Effector memory CD4-positive, alpha-beta T cell (primary cell): ENCODE measurements at regions not wholly inside any gene's neighbourhood (a gene's known extent, or its start where the extent isn't known, plus 50 kb on each side); places are given as distances from the start of the nearest gene placed in this dataset.
"Not testable (repeated sequence)": the region's sequence is repeated elsewhere in the genome, so short reads cannot be mapped to it uniquely, and the experiment has no call there.

Experiments
- DNase-seq, 3 donors: peaks; one replicate each; pipeline ENCODE4 v3.0.0-alpha.2; 2020
- H3K27ac ChIP-seq: 2 replicates; pipeline ENCODE4 v1.7.0; 2013; ENCODE audit warnings: mild to moderate bottlenecking, low read length, moderate library complexity; ENCODE audit not compliant: insufficient read depth, poor library complexity, severe bottlenecking
- H3K27me3 ChIP-seq: replicated peaks from 2 replicates; pipeline ENCODE4 v1.7.0; 2013; ENCODE audit warnings: mild to moderate bottlenecking, low read length; ENCODE audit not compliant: insufficient read depth, control insufficient read depth, poor library complexity, severe bottlenecking
- H3K36me3 ChIP-seq: 2 replicates; pipeline ENCODE4 v1.7.0; 2013; ENCODE audit warnings: mild to moderate bottlenecking, low read length, moderate library complexity; ENCODE audit not compliant: control insufficient read depth, insufficient read depth
- H3K4me1 ChIP-seq: 2 replicates; pipeline ENCODE4 v1.7.0; 2013; ENCODE audit warnings: low read length, mild to moderate bottlenecking; ENCODE audit not compliant: control insufficient read depth, insufficient read depth, poor library complexity, severe bottlenecking
- H3K4me3 ChIP-seq: 2 replicates; pipeline ENCODE4 v1.7.0; 2013; ENCODE audit warnings: low read length, low read depth, mild to moderate bottlenecking; ENCODE audit not compliant: insufficient read depth, poor library complexity, severe bottlenecking
- H3K9me3 ChIP-seq: 2 replicates; pipeline ENCODE4 v1.7.0; 2013; ENCODE audit warnings: mild to moderate bottlenecking, low read length, moderate library complexity; ENCODE audit not compliant: control insufficient read depth

DNA sequence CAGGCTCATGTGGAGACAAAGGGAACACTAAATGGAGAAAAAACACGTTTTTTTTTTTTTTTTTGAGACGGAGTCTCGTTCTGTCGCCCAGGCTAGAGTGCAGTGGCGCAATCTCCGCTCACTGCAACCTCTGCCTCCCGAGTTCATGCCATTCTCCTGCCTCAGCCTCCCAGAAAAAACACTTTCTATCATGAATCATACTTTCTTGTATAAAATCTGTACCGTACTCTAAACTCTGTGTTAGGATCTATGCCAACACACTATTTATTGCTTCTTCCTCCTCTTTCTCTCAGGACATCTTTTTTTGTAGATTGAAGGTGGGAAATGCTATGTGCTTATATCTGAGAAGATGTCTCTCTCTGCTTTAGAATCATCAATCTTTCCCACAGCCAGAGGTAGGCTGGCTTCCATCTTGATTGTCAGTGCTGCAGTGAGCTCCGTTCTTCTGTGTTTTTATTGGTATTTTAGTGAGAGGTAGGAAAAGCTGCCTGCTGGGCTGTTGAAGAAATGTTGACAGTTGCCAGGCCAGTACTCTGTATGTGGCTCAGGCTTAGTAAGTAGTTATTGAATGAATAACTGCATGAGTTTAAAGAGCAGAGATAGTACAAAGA is 101.1 kb downstream of the GPR85 start:
- no peak overlapping the region for H3K27ac ChIP-seq
- no peaks in the 10 kb centered on the region for H3K36me3 ChIP-seq
- no peaks in the 10 kb centered on the region for H3K9me3 ChIP-seq
- H3K4me3 ChIP-seq: no peak overlapping the region
- no peaks in the 10 kb centered on the region for H3K4me1 ChIP-seq
- DNase-seq: no peak
- no peaks in the 10 kb centered on the region for H3K27me3 ChIP-seq

DNA sequence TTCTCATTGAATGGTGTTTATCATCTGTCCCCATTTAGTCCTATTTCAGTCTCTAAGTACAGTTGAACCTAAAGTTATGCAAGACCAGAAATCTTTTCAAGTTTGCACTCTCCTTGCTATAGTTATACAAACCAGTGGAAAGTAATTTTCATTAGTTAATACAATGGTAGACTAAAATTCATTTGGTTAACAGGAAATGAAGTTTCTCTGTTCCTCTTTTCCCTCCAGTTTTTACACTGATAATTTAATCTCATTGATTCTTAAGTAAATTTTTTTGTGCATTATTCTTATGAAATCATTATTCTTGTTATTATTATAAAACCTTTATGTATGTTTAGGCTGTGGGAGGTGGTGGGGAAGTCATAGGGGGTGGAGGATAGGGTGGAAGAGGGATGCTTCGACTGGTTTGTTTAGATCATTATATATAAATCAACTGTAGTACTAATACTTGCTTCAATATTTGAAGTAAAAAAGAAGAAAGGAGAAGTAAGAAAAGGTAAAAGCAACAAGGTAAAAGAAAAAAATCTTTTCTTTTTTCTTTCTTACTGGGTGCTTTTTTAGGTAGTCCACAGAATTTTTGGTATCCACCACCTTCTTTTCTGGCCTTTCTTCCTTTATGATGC is 104.1 kb downstream of the GPR85 start:
- Histone ChIP-seq H3K27ac (no peak overlapping the region), H3K4me3 (no peak overlapping the region), H3K9me3 (no peaks in the 10 kb centered on the region)

GRCh38 chr7:112981966-112982365 is 104.7 kb downstream of the GPR85 start:
- no peak overlapping the region for H3K4me3 ChIP-seq
- H3K36me3 ChIP-seq: no peaks in the 10 kb centered on the region
- H3K4me1 ChIP-seq: no peaks in the 10 kb centered on the region
- no peak overlapping the region for H3K27ac ChIP-seq
- no peaks in the 10 kb centered on the region for H3K27me3 ChIP-seq
- DNase-seq: no peak
- H3K9me3 ChIP-seq: no peaks in the 10 kb centered on the region

More for the DNA sequence above, 104.1 kb downstream of the GPR85 start:
- Histone ChIP-seq H3K27me3 (no peaks in the 10 kb centered on the region), H3K4me1 (no peaks in the 10 kb centered on the region), H3K36me3 (no peaks in the 10 kb centered on the region)
- DNase-seq: no peak

DNA sequence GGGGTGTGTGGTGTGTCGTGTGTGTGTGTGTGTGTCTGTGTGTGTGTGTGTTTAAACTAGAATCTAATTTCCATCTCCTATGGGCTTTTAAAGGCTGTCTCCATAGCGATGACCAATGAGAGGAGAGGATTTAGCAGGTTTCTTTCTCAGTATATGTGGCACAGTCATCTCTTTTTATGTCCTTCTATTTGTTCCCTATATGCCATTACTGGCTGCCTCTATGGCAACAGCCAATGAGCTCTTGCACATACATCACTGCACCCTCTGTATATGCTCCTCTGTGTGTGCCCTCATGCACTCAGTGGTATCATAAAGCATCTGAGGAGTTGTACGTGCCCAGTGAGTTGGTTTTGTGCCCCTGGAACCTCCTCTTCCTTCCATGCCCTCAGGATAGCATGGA is 107.6 kb downstream of the GPR85 start:
- H3K9me3 ChIP-seq, DNase-seq, H3K4me1 ChIP-seq, H3K36me3 ChIP-seq, H3K4me3 ChIP-seq, H3K27me3 ChIP-seq, H3K27ac ChIP-seq: not testable (repeated sequence)

GRCh38 chr7:112977244-112977955 is 109.2 kb downstream of the GPR85 start:
- not testable (repeated sequence) for H3K27me3 ChIP-seq, H3K9me3 ChIP-seq, H3K36me3 ChIP-seq, H3K27ac ChIP-seq, DNase-seq, H3K4me3 ChIP-seq, H3K4me1 ChIP-seq

GRCh38 chr7:112970771-112971170 is 115.9 kb downstream of the GPR85 start:
- H3K4me1 ChIP-seq: no peaks in the 10 kb centered on the region
- no peaks in the 10 kb centered on the region for H3K36me3 ChIP-seq
- DNase-seq: no peak
- H3K27me3 ChIP-seq: no peaks in the 10 kb centered on the region
- no peaks in the 10 kb centered on the region for H3K9me3 ChIP-seq
- no peak overlapping the region for H3K27ac ChIP-seq
- no peak overlapping the region for H3K4me3 ChIP-seq

- Histone ChIP-seq H3K27me3 (no peaks in the 10 kb centered on the region), H3K4me3 (no peak overlapping the region), H3K36me3 (no peaks in the 10 kb centered on the region), H3K27ac (no peak overlapping the region), H3K4me1 (no peaks in the 10 kb centered on the region), H3K9me3 (no peaks in the 10 kb centered on the region)
- DNase-seq: no peak
Observed at GRCh38 chr7:112969946-112970345, 116.7 kb downstream of the GPR85 start.

GRCh38 chr7:112965506-112965905 is 121.1 kb downstream of the GPR85 start:
- H3K27ac ChIP-seq: no peak overlapping the region

DNA sequence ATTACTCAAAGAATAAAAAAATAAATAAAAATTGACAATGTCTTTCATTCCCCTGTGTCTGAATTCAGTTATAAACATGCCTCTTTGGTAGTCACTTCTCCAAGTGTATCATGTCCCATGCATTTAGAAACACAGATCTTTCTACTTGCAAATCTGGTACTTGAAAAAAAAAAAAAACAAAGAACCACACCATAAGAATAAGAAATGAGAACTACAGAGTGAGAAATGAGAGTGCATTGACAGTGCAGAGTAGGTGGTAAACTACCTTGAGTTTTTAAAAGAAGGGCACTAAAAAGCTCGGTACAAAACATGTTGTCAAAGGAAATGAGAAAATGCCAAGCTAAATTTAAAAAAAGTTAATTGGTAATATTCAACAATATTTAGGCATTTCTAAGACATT is 123.0 kb downstream of the GPR85 start:
- no peaks in the 10 kb centered on the region for H3K36me3 ChIP-seq
- H3K27me3 ChIP-seq: no peaks in the 10 kb centered on the region
- H3K4me3 ChIP-seq: no peak overlapping the region
- no peaks in the 10 kb centered on the region for H3K9me3 ChIP-seq
- no peak overlapping the region for H3K27ac ChIP-seq
- no peak for DNase-seq
- no peaks in the 10 kb centered on the region for H3K4me1 ChIP-seq

More at GRCh38 chr7:112965506-112965905, 121.1 kb downstream of the GPR85 start:
- Histone ChIP-seq H3K27me3 (no peaks in the 10 kb centered on the region), H3K9me3 (no peaks in the 10 kb centered on the region), H3K4me3 (no peak overlapping the region), H3K4me1 (no peaks in the 10 kb centered on the region), H3K36me3 (no peaks in the 10 kb centered on the region)
- no peak for DNase-seq

GRCh38 chr7:112962815-112963214 is 123.8 kb downstream of the GPR85 start:
- DNase-seq: no peak
- no peak overlapping the region for H3K27ac ChIP-seq
- no peak overlapping the region for H3K4me3 ChIP-seq
- no peaks in the 10 kb centered on the region for H3K27me3 ChIP-seq
- no peaks in the 10 kb centered on the region for H3K4me1 ChIP-seq
- H3K36me3 ChIP-seq: no peaks in the 10 kb centered on the region
- no peaks in the 10 kb centered on the region for H3K9me3 ChIP-seq
